GM21423 (cell line): ENCODE measurements at regions not wholly inside any gene's neighbourhood (a gene's known extent, or its start where the extent isn't known, plus 50 kb on each side); places are given as distances from the start of the nearest gene placed in this dataset.
"Not testable (repeated sequence)": the region's sequence is repeated elsewhere in the genome, so short reads cannot be mapped to it uniquely, and the experiment has no call there.

Source experiments
- ATAC-seq: cut with Tn5 transposase; IDR thresholded peaks from one replicate; pipeline ENCODE4 v1.9.1; 2021; ENCODE audit warnings: mild to moderate bottlenecking, moderate library complexity; ENCODE audit not compliant: unreplicated experiment

GRCh38 chr3:10623578-10624275 lies 118.3 kb upstream of the ATP2B2 start:
- ATAC-seq: no peak

DNA sequence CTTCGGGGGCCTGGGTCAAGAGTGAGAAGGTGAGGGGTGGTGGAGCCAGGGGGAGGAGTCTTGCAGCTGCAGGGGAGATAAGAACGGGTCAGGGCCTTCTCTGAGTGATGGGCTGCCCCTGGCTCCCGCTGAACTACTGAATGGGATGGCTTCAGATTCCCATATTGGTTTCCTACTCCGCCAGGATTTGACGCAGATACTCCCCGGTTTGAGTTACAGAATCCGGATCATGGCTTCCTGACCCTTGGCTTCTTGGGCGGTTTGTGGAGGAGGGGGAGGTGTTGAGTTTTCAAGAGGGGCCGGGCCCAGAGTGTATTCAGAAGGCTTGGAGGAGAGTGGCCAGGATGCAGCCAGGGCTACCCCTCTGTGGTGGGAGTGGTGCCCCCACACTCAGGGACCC lies 119.9 kb upstream of the ATP2B2 start:
- no peak for ATAC-seq

GRCh38 chr3:10627884-10628572 lies 122.6 kb upstream of the ATP2B2 start:
- ATAC-seq: no peak

DNA sequence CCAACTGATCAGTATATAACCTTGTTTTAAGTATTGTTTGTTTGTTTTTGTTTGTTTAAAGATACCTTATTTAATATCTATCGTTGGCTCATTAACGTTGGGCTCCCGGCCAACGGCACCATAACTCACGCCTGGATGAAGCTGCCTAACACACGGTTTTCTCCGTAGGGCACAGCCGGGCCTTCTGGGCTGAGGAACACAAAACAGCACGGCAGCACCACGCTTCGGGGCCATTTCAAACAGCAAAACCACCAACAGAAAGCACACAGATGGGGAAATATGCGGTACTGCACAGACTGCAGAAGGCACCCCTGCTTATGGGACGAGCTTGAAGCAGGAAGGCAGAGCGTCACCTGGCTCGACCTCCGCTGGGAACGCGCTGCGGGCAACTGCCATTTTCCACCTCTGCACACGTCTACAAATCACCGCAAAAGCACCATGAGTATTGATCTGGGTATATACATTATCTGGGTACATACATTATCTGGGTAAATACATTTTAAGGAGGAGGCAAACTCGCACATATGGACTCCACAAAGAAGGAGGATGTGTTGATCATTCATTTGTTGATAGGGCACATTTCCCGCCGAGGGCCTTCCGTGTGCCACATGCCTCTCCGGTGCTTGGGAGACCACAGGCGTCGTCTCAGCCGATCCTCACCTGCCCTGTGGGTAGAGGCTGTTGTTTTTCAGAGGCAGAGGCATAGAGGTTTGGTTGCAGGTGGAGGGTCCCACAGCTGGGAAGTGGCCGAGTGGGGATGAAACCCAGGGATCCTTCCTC lies 123.7 kb upstream of the ATP2B2 start:
- ATAC-seq: no peak

DNA sequence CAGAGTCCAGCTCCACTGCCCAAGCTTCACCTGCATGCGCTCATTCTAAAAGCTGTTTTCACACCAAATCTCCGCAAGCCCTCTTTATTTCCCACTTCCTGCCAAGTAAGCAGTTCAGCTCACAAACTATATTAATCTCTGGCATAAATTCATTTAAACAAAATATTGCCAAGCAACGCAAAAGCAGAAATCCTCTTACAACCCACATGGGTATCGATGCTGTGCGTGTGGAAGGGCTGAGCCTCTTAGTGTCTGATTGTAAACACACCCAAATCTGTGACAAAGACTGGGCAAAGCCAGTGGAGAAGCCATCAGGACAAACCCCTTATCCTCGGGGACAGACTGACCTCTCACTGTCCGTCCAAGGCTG lies 124.3 kb upstream of the ATP2B2 start:
- no peak for ATAC-seq

DNA sequence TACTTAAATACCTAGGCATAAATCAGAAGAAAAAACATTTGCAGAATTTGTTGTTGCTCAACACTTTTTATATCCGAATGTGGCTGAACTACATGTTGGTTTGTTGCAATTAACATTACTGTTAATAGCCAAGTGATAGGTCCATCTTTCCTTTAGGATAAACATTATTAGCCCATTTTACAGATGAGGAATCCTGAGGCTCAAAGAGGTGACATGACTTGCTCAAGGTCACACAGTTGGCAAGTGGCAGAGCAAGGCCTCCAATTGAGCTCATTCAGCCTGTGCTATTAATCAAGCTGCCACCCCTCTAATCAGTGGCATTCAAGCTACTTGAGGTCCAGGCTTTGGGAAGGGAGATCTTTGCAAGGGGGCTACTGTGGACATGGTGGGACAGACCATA lies 125.8 kb upstream of the ATP2B2 start:
- ATAC-seq: no peak

DNA sequence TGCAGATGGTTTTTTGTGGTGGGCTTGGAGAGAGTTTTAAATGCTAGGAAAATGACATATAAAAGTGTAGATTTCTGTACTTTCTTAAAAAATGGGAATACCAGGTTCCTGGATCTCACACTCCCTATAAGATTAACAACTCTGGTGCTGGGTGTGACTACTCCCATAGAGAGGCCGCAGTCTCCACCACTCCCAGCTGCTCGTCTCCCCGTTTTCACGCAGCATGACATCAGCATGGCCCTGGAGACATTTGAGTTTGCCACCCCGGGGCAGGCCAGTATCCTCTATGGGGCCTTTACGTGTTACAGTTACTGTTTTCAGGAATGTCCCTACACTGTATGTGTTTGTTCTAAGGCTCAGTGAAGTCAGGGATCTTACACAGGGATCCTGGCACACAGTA lies 126.7 kb upstream of the ATP2B2 start:
- no peak for ATAC-seq

GRCh38 chr3:10632741-10633140 lies 127.4 kb upstream of the ATP2B2 start:
- no peak for ATAC-seq

DNA sequence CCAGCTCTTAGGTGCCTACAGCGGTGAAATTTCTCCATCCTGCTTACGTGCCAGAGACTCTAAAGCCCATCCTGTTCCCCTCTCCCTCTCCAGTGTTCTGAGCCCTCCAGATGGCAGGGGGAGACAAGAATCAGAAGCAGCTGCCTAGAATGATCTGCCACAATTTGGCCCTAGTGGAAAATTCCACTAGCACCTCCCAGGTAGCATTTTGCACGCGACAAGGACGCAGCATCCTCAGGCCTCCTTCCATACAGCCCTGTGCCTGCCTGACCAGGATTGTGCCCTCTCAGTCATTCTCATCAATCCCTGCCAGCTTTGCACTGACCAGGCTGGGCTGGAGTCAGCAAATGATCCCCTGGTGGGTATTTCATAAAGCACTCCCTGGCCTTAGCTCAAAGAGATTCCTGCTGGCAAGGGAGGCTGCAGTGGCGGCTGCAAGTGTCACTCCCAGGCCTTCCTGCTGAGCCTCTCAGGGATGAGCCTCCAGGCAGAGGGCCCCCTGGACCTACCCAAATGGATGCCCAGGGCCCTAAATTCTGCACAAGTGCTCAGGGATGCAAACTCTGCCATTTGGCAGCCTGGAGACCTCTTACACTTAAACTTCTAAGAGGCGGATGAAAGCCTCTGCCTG lies 130.2 kb upstream of the ATP2B2 start:
- no peak for ATAC-seq

- ATAC-seq: no peak
Measured at GRCh38 chr3:10637342-10637741, 132.0 kb upstream of the ATP2B2 start.

DNA sequence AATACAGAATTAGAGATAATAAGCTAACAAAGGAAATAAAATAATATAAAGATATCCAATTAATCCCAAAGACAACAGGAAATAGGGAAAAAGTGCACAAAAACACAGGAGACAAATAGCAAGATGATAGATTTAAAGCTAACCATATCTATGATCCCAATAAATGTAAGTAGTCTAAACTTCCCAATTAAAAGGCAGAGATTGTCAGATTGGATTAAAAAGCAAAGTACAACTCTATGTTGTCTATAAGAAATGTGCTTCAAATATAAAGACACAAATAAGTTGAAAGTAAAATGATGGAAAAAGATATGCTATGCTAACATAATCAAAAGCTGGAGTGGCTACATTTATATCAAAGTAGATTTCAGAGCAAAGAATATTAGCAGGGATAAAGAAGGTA lies 133.1 kb upstream of the ATP2B2 start:
- ATAC-seq: no peak

- no peak for ATAC-seq
Measured at GRCh38 chr3:10641760-10642159, 136.4 kb upstream of the ATP2B2 start.

DNA sequence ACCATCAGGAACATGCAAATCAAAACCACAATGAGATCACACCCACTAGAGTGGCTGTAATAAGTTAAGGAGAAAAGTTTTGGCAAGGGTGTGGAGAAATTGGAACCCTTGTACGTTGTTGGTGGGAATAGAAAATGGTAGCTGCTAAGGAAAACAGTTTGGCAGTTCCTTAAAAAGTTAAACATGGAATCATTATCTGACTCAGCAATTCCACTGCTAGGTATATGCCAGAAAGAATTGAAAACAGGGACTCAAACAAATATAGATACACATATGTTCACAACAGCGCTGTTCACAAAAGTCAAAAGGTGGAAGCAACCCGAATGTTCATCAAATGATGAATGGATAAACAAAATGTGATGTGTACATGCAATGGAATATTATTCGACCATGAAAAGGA lies 138.8 kb upstream of the ATP2B2 start:
- no peak for ATAC-seq

DNA sequence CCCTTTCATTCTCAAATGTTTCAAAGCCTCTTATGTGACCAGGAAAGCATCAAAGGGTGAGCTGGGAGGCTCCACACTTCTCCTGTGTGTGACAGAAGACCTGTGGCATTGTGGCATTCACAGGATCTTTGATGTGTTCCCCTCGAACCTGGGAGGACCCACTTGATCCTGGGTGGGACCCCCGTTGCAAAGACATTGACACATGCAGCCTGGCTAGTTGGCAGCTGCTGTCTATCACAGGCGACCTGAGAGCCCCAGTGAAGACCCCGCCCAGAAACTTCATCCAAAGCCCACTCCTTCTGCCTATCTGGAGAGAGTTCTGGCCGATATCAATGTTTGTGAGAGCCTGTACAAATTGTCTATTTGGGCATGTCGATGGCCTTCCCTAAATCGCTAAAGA lies 140.4 kb upstream of the ATP2B2 start:
- no peak for ATAC-seq

DNA sequence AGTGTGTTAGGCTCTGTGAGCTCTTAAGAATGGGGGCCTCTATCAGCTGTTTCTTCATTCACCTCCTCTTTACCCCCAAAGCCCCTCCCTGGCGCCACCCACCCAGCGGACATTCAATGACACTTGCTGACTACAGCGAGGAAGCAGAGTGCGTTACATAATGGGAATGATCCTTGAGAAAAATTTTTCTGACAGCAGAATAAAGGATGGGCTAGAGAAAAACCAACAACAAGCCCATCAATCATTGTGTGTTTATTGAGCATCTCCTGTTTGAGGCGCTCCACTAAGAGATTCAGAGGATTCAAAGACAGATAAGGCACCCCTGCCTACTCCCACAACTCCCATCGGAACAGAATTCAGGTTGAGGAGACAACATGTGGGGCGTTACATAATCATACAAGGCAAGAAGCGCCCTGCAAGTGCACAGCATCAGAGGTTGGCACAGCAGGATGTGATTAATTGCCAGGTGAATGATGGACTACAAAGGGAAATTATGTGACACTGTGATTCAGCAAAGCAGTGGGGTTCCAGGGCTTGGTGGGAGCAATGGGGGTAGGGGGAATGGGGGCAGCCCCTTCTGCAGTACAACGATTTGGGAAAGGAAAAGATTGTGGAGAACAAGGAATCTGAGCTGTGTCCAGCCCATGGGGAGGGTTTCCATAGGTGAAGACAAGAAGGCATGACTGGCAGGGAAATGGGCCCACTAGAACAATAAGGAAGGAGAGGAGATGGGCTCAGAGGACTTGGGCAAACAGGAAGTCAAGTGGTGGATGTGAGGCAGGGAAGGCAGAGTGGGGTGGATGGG lies 141.3 kb upstream of the ATP2B2 start:
- ATAC-seq: no peak

DNA sequence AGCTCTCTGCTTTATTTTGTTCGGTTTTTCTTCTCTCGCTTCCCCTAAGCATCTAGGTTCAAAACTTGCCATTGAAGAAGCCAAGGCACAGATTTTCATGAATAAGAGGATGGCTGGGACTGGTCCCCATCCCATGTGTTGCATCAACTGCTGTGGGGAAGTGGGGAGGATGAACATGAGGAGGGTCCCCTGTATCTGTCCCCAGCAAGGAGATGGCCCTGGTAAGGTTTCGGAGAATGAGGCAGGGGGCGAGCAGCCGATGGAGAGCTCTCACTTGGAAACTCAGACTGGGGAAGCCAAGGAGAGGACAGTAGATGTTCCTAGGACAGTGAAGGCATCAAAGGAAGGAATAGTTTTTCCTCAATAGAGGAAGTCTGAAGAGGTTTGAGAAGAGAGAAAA lies 142.0 kb upstream of the ATP2B2 start:
- no peak for ATAC-seq

DNA sequence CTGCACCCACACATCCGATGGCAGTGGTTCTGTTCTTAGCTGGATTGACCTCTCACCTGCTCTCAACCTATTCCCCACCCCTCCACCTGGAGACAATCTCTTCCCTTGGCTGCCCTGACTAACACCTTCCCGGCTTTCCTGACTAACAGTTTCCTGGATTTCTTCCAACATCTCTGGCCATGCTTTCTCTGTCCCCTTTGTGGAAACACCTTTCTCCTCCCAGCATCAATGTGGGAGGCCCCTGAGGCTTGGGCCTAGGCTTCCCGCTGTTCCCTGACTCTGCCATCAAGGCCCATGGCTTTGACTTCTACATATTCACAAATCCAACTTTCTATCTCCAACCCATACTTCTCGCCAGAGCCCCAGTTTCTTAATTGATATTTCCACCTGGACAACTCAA lies 142.8 kb upstream of the ATP2B2 start:
- ATAC-seq: no peak

DNA sequence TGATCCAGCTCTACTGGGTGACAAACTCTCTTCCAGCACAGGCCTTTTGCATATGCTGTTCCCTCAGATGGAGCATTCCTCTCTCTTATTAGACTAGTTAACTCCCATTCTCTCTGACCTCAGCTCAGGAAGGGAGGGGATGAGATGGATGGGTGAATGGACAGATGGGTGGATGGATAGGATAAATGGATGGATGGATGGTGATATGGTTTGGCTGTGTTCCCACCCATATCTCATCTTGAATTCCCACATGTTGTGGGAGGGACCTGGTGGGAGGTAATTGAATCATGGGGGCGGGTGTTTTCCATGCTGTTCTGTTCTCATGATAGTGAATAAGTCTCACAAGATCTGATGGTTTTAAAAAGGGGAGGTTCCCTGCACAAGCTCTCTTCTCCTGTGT lies 144.1 kb upstream of the ATP2B2 start:
- ATAC-seq: not testable (repeated sequence)

- no peak for ATAC-seq
Measured at GRCh38 chr3:10651506-10651905, 146.1 kb upstream of the ATP2B2 start.

- no peak for ATAC-seq
Measured at GRCh38 chr3:10653241-10653640, 147.9 kb upstream of the ATP2B2 start.
